K562 (cell line): ENCODE measurements at regions not wholly inside any gene's neighbourhood (a gene's known extent, or its start where the extent isn't known, plus 50 kb on each side); places are given as distances from the start of the nearest gene placed in this dataset.

Experiments
- ATAC-seq: fragments of 200-7000 bp; cut with Tn5 transposase; 3 replicates; pipeline ENCODE4 v1.9.1; 2020; ENCODE audit warnings: moderate library complexity
- BruUV-seq: library from RNA; stranded (reverse); fragments of 400-500 nt; replicated peaks from 2 replicates; lab custom pipeline; 2021; lab: Mats Ljungman, UMichigan
- CTCF ChIA-PET: fragments of 300-600 bp; formaldehyde crosslinking; extraction: SDS; loops from one replicate; lab custom pipeline; 2021; ENCODE audit warnings: low intra/inter-chr PET ratio; lab: Yijun Ruan, JAX
- POLR2A ChIA-PET: fragments of 300-600, 350-650 bp; sonication (Branson Sonifier 250); formaldehyde crosslinking; extraction: SDS; loops from one replicate; lab custom pipeline; 2021; ENCODE audit warnings: antibody characterized with exemption, inconsistent platforms; lab: Yijun Ruan, JAX
- DNase-seq, 4 experiments: peaks; one replicate each; pipeline versions ENCODE4 v3.0.0 to v3.0.0-alpha.2; 2011 to 2018; ENCODE audit warnings: low spot score in 3 of 4, mixed read lengths in 3 of 4; ENCODE audit errors: extremely low read depth in 1 of 4
- FAIRE-seq: peaks from 2 replicates; lab custom pipeline; 2011; peaks lifted over from hg19 to GRCh38; lab: Jason Lieb, UNC
- H2AFZ ChIP-seq: 2 replicates; pipeline ENCODE4 v1.6.0; 2011; ENCODE audit warnings: low read depth, low read length, control low read depth, inconsistent platforms
- H3K27ac ChIP-seq: fragments of 200-600 bp; 3 replicates; pipeline ENCODE4 v1.8.0; 2011; ENCODE audit warnings: low read depth, mild to moderate bottlenecking, control low read depth, inconsistent platforms, low read length, moderate library complexity, mixed read lengths; ENCODE audit errors: extremely low read depth
- H3K27me3 ChIP-seq, 2 experiments: fragments of 300-600 bp in 1 of 2; 2 replicates in 1 of 2; 3 replicates in 1 of 2; pipeline versions ENCODE4 v1.6.0 to v1.8.0; 2011; ENCODE audit warnings: inconsistent platforms in 2 of 2, low read length in 2 of 2, mild to moderate bottlenecking in 1 of 2, mixed read lengths in 1 of 2, moderate library complexity in 1 of 2; ENCODE audit not compliant: control insufficient read depth in 2 of 2, insufficient read depth in 2 of 2
- H3K36me3 ChIP-seq: fragments of 300-600 bp; 3 replicates; pipeline ENCODE4 v1.8.0; 2011; ENCODE audit warnings: mild to moderate bottlenecking, low read length, inconsistent platforms; ENCODE audit not compliant: control insufficient read depth, insufficient read depth
- H3K4me1 ChIP-seq, 2 experiments: fragments of 200-600 bp in 1 of 2; replicated peaks in 1 of 2; 2 replicates in 1 of 2; 3 replicates in 1 of 2; pipeline versions ENCODE4 v1.5.1 to v1.8.0; 2011; ENCODE audit warnings: inconsistent platforms in 2 of 2, low read length in 2 of 2, mild to moderate bottlenecking in 1 of 2, mixed read lengths in 1 of 2, moderate library complexity in 1 of 2; ENCODE audit not compliant: control insufficient read depth in 2 of 2, insufficient read depth in 2 of 2
- H3K4me2 ChIP-seq: 2 replicates; pipeline ENCODE4 v1.6.1; 2011; ENCODE audit warnings: low read length, control low read depth, inconsistent platforms, mixed read lengths; ENCODE audit not compliant: insufficient read depth
- H3K4me3 ChIP-seq: fragments of 200-600 bp; sonication (generic), shearing (Covaris generic); 2 replicates; pipeline ENCODE4 v1.5.1; 2016; ENCODE audit warnings: control low read depth, inconsistent platforms
- H3K79me2 ChIP-seq: fragments of 200-600 bp; 3 replicates; pipeline ENCODE4 v1.8.0; 2011; ENCODE audit warnings: low read length, inconsistent platforms; ENCODE audit not compliant: control insufficient read depth, insufficient read depth
- H3K9ac ChIP-seq, 2 experiments: 2 replicates each; pipeline versions ENCODE4 v1.6.0 to v1.6.1; 2011; ENCODE audit warnings: low read depth in 2 of 2, low read length in 2 of 2, control low read depth in 1 of 2, inconsistent platforms in 1 of 2, mild to moderate bottlenecking in 1 of 2, mixed read lengths in 1 of 2; ENCODE audit not compliant: insufficient read depth in 1 of 2
- H3K9me1 ChIP-seq: one replicate; pipeline ENCODE4 v1.6.0; 2011; ENCODE audit warnings: inconsistent platforms, mild to moderate bottlenecking, low read length, moderate library complexity; ENCODE audit not compliant: control insufficient read depth, insufficient read depth
- H3K9me3 ChIP-seq: replicated peaks from 2 replicates; pipeline ENCODE4 v1.5.1; 2011; ENCODE audit warnings: low read depth, low read length, inconsistent platforms; ENCODE audit not compliant: control insufficient read depth, insufficient read depth
- H4K20me1 ChIP-seq: replicated peaks from 2 replicates; pipeline ENCODE4 v1.6.1; 2011; ENCODE audit warnings: low read length, inconsistent platforms, mixed read lengths; ENCODE audit not compliant: control insufficient read depth, insufficient read depth
- HMBOX1 ChIP-seq: sonication (generic); IDR thresholded peaks from 2 replicates; pipeline ENCODE4 v1.6.1; 2016
- MAFK ChIP-seq: IDR thresholded peaks from 2 replicates; pipeline ENCODE4 v1.6.1; 2011; ENCODE audit warnings: low read length, improper control_type of control experiment
- MBD1 ChIP-seq: fragments of 250-450 bp; sonication (Bioruptor Pico); IDR thresholded peaks from 2 replicates; pipeline ENCODE4 v1.8.0; 2022; ENCODE audit warnings: inconsistent platforms
- NR2F6 ChIP-seq: fragments of 450-650 bp; formaldehyde crosslinking; IDR thresholded peaks from 2 replicates; pipeline ENCODE4 v1.4.0; 2020; ENCODE audit warnings: mild to moderate bottlenecking
- NR3C1 ChIP-seq: sonication (generic); formaldehyde crosslinking; IDR thresholded peaks from 2 replicates; pipeline ENCODE4 v1.8.1; 2022; ENCODE audit warnings: missing genetic modification reagents
- PURB ChIP-seq: sonication (generic); formaldehyde crosslinking; IDR thresholded peaks from 2 replicates; pipeline ENCODE4 v1.9.0; 2021; ENCODE audit warnings: low read depth, mild to moderate bottlenecking, missing genetic modification reagents
- ZBTB5 ChIP-seq: fragments of 450-650 bp; IDR thresholded peaks from 2 replicates; pipeline ENCODE4 v1.6.1; 2017; ENCODE audit warnings: antibody characterized with exemption
- ZBTB9 ChIP-seq: fragments of 450-650 bp; formaldehyde crosslinking; IDR thresholded peaks from 2 replicates; pipeline ENCODE4 v1.4.0; 2020; ENCODE audit warnings: mild to moderate bottlenecking, moderate library complexity
- ZKSCAN8 ChIP-seq: fragments of 200-800 bp; sonication (Bioruptor generic); IDR thresholded peaks from 2 replicates; pipeline ENCODE4 v1.6.1; 2016; ENCODE audit warnings: missing genetic modification characterization, missing compliant biosample characterization
- ZNF140 ChIP-seq: fragments of 250-450 bp; sonication (Bioruptor Pico); IDR thresholded peaks from 2 replicates; pipeline ENCODE4 v1.8.0; 2021; ENCODE audit warnings: moderate library complexity, mild to moderate bottlenecking, inconsistent platforms
- WGBS: fragments of 100-300 bp; shearing (Covaris generic); methylation state at CpG from one replicate; pipeline ENCODE4 v1.1.6; 2016; ENCODE audit warnings: low coverage, mixed read lengths; ENCODE audit not compliant: insufficient coverage; ENCODE audit errors: missing lambda C conversion rate; 5-methylcytosine and 5-hydroxymethylcytosine counted together
- in situ Hi-C: fragments of 300-500 bp; cut with MboI; formaldehyde crosslinking; loops from 4 replicates; pipeline ENCODE4 v1.15.0; 2018; ENCODE audit warnings: inconsistent platforms, mixed read lengths
- intact Hi-C: fragments of 100-400 bp; cut with micrococcal nuclease; formaldehyde crosslinking; loops from 2 replicates; pipeline ENCODE4 v1.14.2; 2022

DNA sequence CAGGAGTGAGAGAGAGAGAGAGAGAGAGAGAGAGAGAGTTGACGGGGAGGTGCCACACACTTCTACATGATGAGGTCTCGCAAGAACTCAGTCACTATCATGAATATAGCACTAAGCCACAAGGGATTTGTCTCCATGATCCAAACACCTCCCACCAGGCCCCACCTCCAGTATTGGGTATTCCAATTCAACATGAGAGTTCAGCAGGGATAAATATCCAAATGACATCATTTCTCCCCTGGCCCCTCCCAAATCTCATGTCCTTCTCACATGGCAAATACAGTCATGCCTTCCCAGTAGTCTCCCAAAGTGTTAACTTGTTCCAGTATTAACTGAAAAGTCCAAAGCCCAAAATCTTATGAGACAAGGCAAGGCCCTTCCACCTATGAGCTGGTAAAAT is 330.7 kb downstream of the CDH26 start:
- Histone ChIP-seq H3K79me2 (no peaks in the 10 kb centered on the region), H3K4me2 (no peak overlapping the region), H3K36me3 (no peaks in the 10 kb centered on the region), H2AFZ (no peak overlapping the region), H3K4me1 (no peaks in the 10 kb centered on the region), H3K9me3 (no peaks in the 10 kb centered on the region), H3K27ac (no peak overlapping the region), H4K20me1 (no peaks in the 10 kb centered on the region), H3K4me3 (no peak overlapping the region), H3K27me3 (no peaks in the 10 kb centered on the region), H3K9me1 (no peaks in the 10 kb centered on the region), H3K9ac (no peak overlapping the region)
- POLR2A ChIA-PET, result no interaction called here
- ATAC-seq (no peak), FAIRE-seq (no peak), DNase-seq (no peak)
- in situ Hi-C loops (no loop called here), intact Hi-C loops (no loop called here)
- CTCF ChIA-PET, result no interaction called here
- WGBS, result 0% methylated on average over 1 of the region's 2 CpGs
- no TSS peak for BruUV-seq
- no peak for TF ChIP-seq ZKSCAN8 (CRISPR knock-in tag)
- TF ChIP-seq NR3C1 (CRISPR knock-in tag), result no peak
- TF ChIP-seq PURB (CRISPR knock-in tag), result no peak
- no peak for TF ChIP-seq ZBTB5
- TF ChIP-seq NR2F6 (CRISPR knock-in tag), result no peak
- no peak for TF ChIP-seq MAFK
- no peak for TF ChIP-seq ZNF140 (CRISPR knock-in tag)
- no peak for TF ChIP-seq HMBOX1
- TF ChIP-seq ZBTB9 (CRISPR knock-in tag), result no peak
- no peak for TF ChIP-seq MBD1 (CRISPR knock-in tag)
